ENCODE measurements at regions not wholly inside any gene's neighbourhood (a gene's known extent, or its start where the extent isn't known, plus 50 kb on each side); places are given as distances from the start of the nearest gene placed in this dataset.

GRCh38 chr21:18989953-18990495 lies 586.4 kb upstream of the TMPRSS15 start:
- H3K9me3 ChIP-seq = peaks cover 0 to 19% of the 10 kb centered on the region in 2 donors
- H3K4me3 ChIP-seq = no peak overlapping the region
- no peak for DNase-seq
- intact Hi-C loops (cut with DNase I) = no loop called here
- no peak for ATAC-seq
- H3K36me3 ChIP-seq = no peaks in the 10 kb centered on the region
- H3K27ac ChIP-seq = no peak overlapping the region
- H3K4me1 ChIP-seq = no peaks in the 10 kb centered on the region
- no peak for TF ChIP-seq CTCF (IDR thresholded peaks at IDR 0.05)
- no peaks in the 10 kb centered on the region for H3K27me3 ChIP-seq

GRCh38 chr21:18991846-18992245 lies 588.3 kb upstream of the TMPRSS15 start:
- H3K36me3 ChIP-seq = no peaks in the 10 kb centered on the region
- no peaks in the 10 kb centered on the region for H3K27me3 ChIP-seq
- intact Hi-C loops (cut with DNase I) = no loop called here
- DNase-seq (no peak), ATAC-seq (no peak)
- H3K4me1 ChIP-seq = no peaks in the 10 kb centered on the region
- TF ChIP-seq CTCF (IDR thresholded peaks at IDR 0.05) = no peak
- no peak overlapping the region for H3K27ac ChIP-seq
- no peak overlapping the region for H3K4me3 ChIP-seq
- peaks cover 0 to 13% of the 10 kb centered on the region in 2 donors for H3K9me3 ChIP-seq

- Histone ChIP-seq H3K4me1 (no peaks in the 10 kb centered on the region), H3K27me3 (no peaks in the 10 kb centered on the region), H3K4me3 (no peak overlapping the region), H3K27ac (no peak overlapping the region), H3K36me3 (no peaks in the 10 kb centered on the region), H3K9me3 (peaks cover 0 to 13% of the 10 kb centered on the region in 2 donors)
- DNase-seq (peak in 2 of 4 donors; percentile 5 to 17), ATAC-seq (no peak)
- TF ChIP-seq CTCF (IDR thresholded peaks at IDR 0.05) = no peak
- intact Hi-C loops (cut with DNase I) = no loop called here
Observed at GRCh38 chr21:19010251-19010650, 606.7 kb upstream of the TMPRSS15 start.

GRCh38 chr21:19010996-19011395 lies 607.4 kb upstream of the TMPRSS15 start:
- no peaks in the 10 kb centered on the region for H3K27me3 ChIP-seq
- no peak for TF ChIP-seq CTCF (IDR thresholded peaks at IDR 0.05)
- peaks cover 0 to 13% of the 10 kb centered on the region in 2 donors for H3K9me3 ChIP-seq
- H3K4me3 ChIP-seq = no peak overlapping the region
- no peaks in the 10 kb centered on the region for H3K4me1 ChIP-seq
- ATAC-seq (no peak), DNase-seq (no peak)
- intact Hi-C loops (cut with DNase I) = no loop called here
- H3K27ac ChIP-seq = no peak overlapping the region
- no peaks in the 10 kb centered on the region for H3K36me3 ChIP-seq

GRCh38 chr21:19011451-19011850 lies 607.9 kb upstream of the TMPRSS15 start:
- peaks cover 0 to 12% of the 10 kb centered on the region in 2 donors for H3K9me3 ChIP-seq
- H3K4me3 ChIP-seq = no peak overlapping the region
- no peaks in the 10 kb centered on the region for H3K4me1 ChIP-seq
- DNase-seq (no peak), ATAC-seq (no peak)
- intact Hi-C loops (cut with DNase I) = no loop called here
- H3K36me3 ChIP-seq = no peaks in the 10 kb centered on the region
- H3K27me3 ChIP-seq = no peaks in the 10 kb centered on the region
- no peak overlapping the region for H3K27ac ChIP-seq
- TF ChIP-seq CTCF (IDR thresholded peaks at IDR 0.05) = no peak

All from left lung (tissue), 4 donors.